Hepatic stellate cell (primary cell): ENCODE measurements at regions not wholly inside any gene's neighbourhood (a gene's known extent, or its start where the extent isn't known, plus 50 kb on each side); places are given as distances from the start of the nearest gene placed in this dataset.

ENCODE experiments used
- DNase-seq: peaks from one replicate; pipeline ENCODE4 v3.0.0; 2011; ENCODE audit warnings: low spot score

DNA sequence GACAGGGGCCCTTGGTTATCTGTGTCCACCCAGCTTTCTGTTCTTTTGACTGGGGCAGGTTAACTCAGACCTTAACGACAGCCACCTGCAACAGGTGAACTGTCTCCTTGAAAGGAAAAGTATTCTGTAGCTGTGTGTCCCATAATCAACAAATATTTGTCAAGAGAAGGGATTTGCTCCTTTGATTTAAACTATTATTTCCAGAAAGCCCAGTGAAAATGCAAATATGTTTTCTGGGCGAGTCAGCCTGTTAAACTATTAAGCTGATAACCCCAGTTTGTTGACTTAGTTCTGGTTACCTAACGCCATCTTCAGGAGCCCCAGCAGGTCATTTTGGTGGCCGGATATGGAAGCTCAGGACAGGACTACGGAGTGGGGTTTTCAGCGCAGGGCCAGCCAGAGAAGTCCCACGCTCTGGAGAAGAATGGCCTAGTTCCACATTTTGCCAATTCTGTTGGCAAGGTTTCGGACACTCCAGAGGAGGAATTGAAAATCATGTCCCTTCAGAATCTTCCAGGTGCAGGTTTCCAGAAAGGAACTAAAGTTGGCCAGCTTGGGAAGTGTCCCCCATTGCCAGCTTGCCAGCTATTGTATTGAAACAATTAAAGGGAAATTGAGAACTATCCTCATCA, 54.5 kb downstream of the ADRA2A start:
- no peak for DNase-seq

- no peak for DNase-seq
These were observed 60.2 kb downstream of the ADRA2A start for GRCh38 chr10:111137007-111137406.

DNA sequence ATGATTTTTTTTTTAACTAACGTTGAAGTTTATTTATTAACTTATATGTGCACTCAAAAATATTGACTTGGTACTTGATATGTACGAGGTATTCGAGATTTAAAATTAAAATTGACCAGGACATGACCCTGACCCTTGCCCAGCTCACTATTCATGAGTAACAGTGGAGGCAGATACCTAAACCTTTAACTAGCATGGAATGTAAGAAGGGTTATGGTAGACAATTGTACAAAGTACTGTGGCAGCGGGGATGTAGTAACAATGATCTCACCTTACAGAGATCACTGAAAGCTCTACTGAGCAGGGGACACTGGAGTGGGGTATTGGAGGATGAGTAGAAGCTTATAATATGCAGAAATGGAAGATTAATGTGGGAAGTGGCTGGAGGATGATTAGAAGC, 60.8 kb downstream of the ADRA2A start:
- DNase-seq = no peak

DNA sequence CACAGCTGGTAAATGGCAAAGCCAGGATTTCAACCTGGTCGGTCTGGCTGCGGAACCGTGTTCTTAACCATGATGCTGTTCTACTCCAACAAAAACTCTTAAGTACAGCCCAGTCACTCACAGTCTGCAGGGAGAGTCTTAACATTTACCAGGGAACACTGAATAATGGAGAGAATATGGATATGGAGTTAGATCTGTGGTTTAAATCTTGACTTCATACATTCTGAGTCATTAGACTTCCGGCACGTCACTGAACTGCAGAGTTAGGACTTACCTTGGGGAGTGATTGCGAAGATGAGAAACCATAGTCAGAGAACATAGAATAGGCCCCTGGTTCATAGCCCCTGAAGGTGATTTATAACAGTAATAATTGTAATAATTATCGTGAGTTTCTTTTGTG, 61.7 kb downstream of the ADRA2A start:
- DNase-seq = no peak

- DNase-seq = no peak
These were observed 62.7 kb downstream of the ADRA2A start for GRCh38 chr10:111139567-111139966.

DNA sequence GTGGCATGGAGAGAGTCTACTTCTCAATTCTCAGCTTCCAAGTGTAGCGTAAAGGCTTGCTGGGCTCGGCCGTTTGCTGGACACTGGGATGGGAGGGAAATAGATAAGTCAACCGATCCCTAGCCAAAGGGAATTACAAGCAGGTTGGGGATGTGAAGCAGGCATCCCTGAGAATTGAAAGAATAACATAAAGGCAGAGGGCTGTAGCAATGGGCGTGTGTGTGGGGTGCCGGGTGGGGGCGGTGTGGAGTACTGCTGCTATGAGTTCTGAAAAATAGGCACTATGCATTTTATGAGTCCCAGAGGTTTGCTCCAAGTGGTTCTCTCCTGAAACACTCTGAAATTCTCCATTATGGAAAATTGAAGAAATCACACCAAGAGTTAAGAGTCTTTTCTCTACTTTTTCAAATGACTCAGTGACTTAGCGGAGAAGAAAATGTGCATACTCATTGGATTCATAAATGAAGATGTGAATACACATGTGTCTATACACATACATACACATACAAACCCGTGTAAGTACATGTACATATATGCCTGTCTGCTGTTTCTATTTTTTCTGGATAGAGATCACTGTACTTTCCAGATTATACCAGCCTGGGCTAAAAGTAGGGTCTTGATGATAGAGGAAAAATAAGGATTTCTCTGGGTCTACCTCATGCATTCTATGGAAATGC, 65.4 kb downstream of the ADRA2A start:
- DNase-seq = no peak

DNA sequence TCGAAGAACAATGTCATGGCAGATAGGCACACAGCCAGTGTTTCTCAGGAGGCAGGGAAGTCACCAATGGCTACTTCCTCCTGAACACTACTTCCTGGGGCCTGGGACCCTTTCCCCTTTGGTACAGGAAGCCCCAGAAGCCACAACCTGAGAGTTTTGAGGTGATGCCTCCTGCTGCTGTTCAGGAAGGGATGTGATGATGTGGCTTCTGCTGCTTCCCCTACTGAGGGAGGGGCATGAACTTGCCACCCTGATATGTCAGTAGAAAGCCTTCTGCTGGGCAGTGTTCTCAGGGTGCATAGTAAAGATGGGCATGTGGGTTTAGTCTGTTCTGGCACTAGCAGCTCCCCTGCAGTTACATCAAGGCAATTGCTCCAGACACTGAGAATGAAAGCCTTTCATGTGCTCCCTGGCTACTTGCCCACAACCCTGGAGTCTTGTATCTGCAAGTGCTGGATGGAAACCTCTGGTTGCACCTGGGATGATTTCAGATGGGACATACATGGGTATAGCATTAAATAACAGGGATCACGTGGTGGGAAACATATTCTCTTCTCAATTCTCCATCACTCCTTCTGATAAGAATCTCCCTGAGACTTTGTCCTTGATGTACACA, 69.3 kb downstream of the ADRA2A start:
- DNase-seq = no peak

DNA sequence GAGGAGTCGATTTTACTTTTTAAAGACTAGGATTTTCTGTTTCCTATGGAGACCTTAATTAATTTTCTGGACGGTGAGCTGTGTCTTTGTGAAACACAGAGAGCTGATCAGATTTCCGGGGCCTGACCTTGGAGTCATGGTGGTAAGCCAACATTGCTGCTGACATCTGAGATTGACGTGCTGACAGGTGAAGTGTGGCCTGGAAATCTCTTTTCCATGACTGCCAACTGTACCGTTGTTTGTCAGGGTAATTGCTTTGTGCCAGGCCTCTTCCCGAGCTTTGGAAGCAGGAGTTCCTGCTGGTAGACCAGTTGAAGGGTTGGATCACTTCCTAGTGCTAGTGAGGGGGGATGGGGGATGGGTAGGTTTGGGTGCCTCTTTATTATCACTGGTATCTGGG, 71.2 kb downstream of the ADRA2A start:
- no peak for DNase-seq

- DNase-seq = no peak
These were observed 71.6 kb downstream of the ADRA2A start for GRCh38 chr10:111148440-111148839.

- no peak for DNase-seq
These were observed 73.9 kb downstream of the ADRA2A start for GRCh38 chr10:111150691-111151090.

GRCh38 chr10:111151595-111152307, 74.9 kb downstream of the ADRA2A start:
- no peak for DNase-seq

- no peak for DNase-seq
These were observed 79.9 kb downstream of the ADRA2A start for GRCh38 chr10:111156754-111157153.

DNA sequence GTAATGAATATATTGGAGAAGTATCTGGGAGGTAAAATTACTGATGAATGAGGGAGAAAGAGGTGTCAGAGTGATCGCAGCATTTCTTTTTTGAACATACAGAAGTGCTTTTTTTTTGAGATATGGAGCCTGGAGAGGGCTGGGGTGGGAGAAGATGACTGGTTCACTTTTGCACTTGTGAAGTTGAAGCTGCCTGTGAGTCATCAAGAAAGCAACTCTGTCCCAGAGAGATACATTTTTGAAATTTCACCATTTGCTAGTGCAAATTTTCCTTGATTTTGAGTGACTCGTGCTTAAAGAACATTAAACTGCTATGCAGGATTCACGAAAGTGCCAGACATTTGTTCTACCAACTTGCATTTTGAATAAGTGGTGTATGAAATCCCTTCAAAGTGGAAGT, 81.8 kb downstream of the ADRA2A start:
- DNase-seq = no peak

- DNase-seq = no peak
These were observed 84.5 kb downstream of the ADRA2A start for GRCh38 chr10:111161109-111161874.

- no peak for DNase-seq
These were observed 94.4 kb downstream of the ADRA2A start for GRCh38 chr10:111171183-111171582.

GRCh38 chr10:111175787-111176186, 99.0 kb downstream of the ADRA2A start:
- DNase-seq = no peak

DNA sequence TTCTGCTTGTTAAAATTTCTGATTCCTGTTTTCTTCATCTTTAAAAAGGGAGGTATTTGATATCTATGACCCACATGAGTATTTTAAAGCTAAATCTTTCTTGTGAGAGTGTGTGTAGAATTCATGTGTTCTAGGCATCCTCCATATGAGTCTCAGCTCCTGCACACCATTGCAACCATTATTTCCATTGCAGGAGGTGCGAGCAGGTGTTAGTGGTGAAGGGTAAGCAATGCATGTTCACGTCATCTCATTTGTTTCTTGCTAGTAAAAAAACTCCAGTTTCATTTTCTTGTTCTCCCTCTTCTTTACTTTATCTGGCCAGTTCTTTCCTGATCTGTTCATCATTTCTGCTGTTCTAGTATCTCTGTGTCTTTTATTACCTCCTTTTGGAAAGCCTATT, 100.5 kb downstream of the ADRA2A start:
- no peak for DNase-seq

DNA sequence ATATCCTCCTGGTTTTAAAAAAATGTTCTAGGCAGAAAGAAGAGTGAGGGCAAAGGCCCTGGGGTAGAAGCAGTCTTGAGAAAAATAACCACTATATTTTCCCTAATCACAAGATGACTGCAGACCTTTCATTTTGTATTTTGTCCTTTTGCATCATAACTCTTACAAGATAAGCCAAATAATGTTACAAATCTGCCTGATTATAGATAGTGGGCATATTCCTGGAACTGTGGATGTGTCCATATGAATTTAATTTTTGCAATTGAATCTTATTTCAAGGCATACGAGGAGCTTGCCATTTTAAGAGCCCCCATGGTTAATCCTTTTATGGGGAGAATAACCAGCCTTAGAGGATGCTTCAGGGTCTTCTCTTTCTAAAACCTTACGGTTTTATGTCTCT, 102.7 kb downstream of the ADRA2A start:
- DNase-seq = no peak

GRCh38 chr10:111186358-111186757, 109.5 kb downstream of the ADRA2A start:
- DNase-seq = no peak

DNA sequence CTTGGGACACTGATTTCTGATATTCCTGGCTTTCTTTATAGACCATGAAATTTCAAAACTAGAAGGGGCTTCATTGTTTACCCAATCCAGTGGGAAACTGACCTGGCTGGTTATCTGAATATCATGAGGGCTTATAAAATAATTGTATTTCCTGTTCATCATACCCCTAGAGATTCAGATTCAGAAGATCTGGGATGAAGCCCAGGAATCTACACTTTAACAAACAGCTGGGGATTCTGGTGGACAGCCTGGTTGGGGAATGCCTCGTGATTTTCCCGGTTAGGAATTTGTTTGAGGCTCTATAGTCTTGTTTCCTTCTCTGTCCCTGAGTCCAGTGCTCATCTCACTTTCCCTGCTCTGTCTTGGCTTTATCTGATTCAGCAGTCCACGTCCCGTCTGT, 110.3 kb downstream of the ADRA2A start:
- DNase-seq = no peak

GRCh38 chr10:111199587-111199986, 122.8 kb downstream of the ADRA2A start:
- no peak for DNase-seq

DNA sequence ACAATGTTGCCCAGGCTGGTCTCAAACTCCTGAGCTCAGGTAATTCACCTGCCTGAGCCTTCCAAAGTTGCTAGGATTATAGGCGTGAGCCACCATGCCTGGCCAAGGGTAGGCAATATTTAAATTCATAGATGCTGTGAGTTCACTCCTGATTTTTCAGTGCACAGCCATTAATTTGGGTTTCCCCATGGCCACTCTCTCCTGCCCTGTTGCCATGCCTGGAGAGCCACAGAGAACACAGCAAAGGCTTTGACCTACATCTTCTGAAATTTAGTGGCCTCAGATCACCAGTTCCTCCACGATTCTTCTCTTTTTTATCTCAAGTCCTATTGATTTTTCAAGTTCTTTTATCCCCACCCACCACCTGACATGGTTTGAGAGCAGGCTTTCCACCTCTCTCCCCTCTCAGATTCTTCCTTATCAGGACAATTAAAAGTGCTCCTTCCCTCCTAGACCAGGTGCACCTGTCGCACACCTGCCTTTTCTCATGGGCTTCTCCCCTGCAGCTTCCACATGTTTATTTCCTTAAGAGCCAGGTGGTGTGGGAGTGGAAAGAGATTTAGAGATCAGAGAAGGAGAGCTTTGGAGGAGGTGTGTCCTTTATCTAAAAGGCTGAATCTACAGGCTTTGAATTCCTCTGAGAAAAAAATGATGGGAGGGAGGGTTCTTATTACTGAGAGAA, 123.8 kb downstream of the ADRA2A start:
- DNase-seq = no peak
